ENCODE measurements at regions not wholly inside any gene's neighbourhood (a gene's known extent, or its start where the extent isn't known, plus 50 kb on each side); places are given as distances from the start of the nearest gene placed in this dataset.

- no peak for FAIRE-seq
Observed at GRCh38 chr17:6208608-6209180, 138.5 kb downstream of the WSCD1 start.

DNA sequence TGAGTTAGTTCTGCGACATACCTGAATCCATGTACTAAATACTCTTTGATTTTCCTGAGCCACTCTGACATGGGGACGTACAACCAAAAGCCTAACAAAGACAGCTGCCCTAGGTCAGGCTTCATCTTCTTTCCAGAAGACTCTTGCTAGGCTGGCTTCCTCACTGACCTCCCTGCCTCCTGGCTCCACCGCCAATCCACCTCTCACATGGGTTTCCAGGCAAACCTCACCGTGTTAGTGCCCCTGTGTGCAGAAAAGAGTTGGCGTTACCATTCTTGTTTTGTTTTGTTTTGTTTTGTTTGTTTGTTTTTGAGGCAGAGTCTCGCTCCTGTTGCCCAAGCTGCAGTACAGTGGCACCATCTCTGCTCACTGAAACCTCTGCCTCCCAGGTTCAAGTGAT is 135.3 kb downstream of the WSCD1 start:
- FAIRE-seq: no peak

DNA sequence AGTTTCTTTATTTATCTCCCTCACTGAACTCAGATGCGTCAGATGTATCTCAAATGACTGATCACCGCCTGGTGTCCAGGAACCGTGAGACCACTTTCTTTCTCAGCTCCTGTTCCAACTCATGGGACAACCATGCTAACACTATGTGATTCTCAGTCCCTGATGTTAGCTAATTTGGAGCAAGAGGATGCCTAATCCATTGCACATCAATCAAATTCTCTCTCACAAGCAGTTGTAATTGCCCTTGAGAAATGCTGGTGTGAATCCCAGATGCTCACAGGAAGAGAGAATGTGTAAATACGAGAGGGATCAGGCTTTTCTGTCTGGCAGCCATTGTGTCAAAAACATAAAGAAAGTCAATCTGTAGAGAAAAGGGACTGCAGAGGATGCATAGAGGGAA is 134.9 kb downstream of the WSCD1 start:
- FAIRE-seq: no peak

DNA sequence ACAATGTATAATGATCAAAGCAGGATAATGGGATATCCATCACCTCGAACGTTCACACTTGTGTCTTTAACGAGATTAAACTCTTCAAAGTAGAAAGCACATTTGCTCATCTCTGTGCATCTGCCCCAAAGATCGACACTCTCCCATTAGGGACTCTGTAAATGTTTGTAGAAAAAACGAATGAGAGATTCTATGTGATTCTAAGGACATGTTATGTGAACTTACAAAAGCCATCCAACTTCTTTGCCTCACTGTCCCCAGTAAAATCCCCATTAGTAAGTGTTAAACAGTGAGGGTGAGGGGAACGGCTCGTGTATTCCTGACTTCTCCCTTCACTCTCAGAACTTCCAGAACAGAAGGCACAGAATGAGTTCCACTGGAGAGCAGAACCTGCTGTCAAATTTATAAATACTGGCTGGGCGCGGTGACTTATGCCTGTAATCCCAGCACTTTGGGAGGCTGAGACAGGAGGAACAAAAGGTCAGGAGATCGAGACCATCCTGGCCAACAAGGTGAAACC is 134.1 kb downstream of the WSCD1 start:
- no peak for FAIRE-seq

GRCh38 chr17:6196355-6196754 is 126.2 kb downstream of the WSCD1 start:
- FAIRE-seq: no peak

DNA sequence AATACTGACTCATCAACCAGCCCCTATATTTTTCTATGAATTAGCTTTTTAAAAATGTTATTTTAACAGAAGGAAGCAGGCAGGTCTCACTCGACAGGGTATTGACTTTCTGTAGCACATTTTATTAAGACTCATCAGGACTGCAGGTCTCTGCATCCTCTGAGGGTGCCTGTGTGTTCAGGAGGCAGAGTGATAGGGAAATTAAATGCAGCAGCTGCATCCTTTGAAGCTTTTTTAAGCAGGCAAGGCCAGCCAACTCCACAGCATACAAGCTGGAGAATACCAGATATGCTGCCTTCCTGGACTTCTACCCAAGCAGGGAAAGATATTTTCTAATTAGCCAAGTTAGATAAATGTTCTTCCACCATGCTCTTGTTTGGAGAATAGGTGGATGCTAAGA is 124.9 kb downstream of the WSCD1 start:
- FAIRE-seq: no peak

DNA sequence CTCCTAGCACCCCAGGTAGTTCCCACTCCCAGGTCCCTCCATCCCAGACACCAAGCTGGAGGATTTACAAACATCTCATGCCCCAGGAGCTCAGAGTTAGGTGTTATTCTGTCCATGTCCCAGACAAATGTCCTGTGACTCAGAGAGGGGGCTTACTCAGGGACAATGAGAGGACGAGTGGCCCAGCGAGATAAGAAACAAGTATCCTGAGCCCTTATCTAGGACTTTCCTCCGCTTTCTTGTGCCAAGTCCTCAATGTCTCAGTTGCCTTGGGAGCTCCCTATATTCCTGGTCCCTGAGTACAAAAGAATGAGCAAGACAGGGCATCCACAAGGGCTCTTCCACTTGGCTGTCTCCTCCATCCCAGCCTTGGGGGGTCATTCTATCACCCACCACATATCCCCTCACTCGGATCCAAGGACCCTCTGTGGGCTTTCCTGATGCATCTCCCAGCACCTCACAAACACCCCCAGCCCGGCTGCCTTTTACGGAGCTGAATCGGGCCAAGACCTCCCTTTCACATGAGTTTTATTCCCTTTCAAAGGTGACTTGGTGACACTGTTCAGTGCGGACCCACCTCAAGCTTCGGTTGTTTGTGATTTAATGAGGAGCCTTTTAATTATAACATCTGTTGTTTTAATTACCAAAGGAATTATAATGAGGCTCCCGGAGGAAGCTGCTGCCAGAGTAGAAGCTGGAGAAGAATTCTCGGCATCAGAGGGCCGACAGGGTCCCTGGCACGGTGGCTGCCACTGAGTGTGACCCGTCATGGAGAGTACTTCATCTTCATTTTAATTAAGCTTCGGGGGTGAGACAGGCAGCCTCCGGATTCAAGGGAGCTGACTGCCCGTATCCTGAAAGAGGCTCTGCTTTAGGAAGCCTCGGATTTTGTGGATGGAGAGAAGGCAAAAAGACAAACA is 121.5 kb downstream of the WSCD1 start:
- FAIRE-seq: no peak

- no peak for FAIRE-seq
Observed at GRCh38 chr17:6187836-6188235, 117.7 kb downstream of the WSCD1 start.

- FAIRE-seq: no peak
Observed at GRCh38 chr17:6186998-6187397, 116.8 kb downstream of the WSCD1 start.

DNA sequence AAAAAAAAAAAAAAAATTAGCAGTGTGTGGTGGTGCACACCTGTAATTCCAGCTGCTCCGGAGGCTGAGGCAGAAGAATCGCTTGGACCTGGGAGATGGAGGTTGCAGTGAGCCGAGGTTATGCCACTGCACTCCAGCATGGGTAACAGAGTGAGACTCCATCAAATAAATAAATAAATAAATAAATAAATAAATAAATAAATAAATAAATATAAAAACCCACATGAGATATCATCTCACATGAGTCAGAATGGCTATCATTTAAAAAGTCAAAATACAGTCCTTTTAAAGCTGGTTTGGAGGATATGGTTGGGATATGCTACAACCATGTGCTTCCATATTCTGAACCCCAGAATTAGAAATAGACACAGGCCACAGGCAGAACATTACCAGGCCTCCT is 114.3 kb downstream of the WSCD1 start:
- FAIRE-seq: no peak

DNA sequence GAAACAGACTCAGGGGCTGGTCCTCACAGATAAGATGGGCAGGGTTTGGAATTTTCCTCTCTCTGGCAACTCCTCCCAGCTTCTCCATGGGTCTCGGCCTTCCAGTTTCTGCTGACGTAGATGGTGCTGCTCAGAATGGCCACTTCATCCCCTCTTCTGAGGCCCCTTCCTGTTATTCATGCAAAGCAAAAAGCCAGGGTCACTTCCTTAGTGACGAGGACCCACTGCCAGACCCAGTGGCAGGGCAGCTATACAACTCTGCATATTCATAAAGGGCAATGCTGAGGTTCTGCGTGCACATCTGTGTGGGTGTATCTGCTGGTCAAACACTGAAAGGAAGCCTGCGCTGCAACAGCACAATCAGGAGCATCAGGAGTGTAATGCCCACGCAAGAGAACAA is 108.8 kb downstream of the WSCD1 start:
- FAIRE-seq: no peak

GRCh38 chr17:6177941-6178694 is 107.9 kb downstream of the WSCD1 start:
- FAIRE-seq: no peak
